HG03025 (cell line): ENCODE measurements at regions not wholly inside any gene's neighbourhood (a gene's known extent, or its start where the extent isn't known, plus 50 kb on each side); places are given as distances from the start of the nearest gene placed in this dataset.

Experiments
- ATAC-seq: cut with Tn5 transposase; IDR thresholded peaks from one replicate; pipeline ENCODE4 v1.9.1; 2021; ENCODE audit warnings: mild to moderate bottlenecking, moderate library complexity; ENCODE audit not compliant: unreplicated experiment, low FRiP score

- ATAC-seq: no peak
Measured at GRCh38 chr3:83302091-83302490, 1540.6 kb upstream of the GBE1 start.

- ATAC-seq: no peak
Measured at GRCh38 chr3:83317605-83318004, 1556.2 kb upstream of the GBE1 start.

GRCh38 chr3:83320726-83321125 lies 1559.3 kb upstream of the GBE1 start:
- no peak for ATAC-seq

- ATAC-seq: no peak
Measured at GRCh38 chr3:83321457-83321856, 1560.0 kb upstream of the GBE1 start.

- ATAC-seq: no peak
Measured at GRCh38 chr3:83321891-83322290, 1560.4 kb upstream of the GBE1 start.

GRCh38 chr3:83354205-83354604 lies 1592.8 kb upstream of the GBE1 start:
- no peak for ATAC-seq

GRCh38 chr3:83393276-83393675 lies 1565.5 kb upstream of the CADM2 start:
- no peak for ATAC-seq

GRCh38 chr3:83403927-83404326 lies 1554.9 kb upstream of the CADM2 start:
- ATAC-seq: no peak

- ATAC-seq: no peak
Measured at GRCh38 chr3:83426300-83426699, 1532.5 kb upstream of the CADM2 start.

GRCh38 chr3:83434880-83435587 lies 1523.8 kb upstream of the CADM2 start:
- no peak for ATAC-seq

GRCh38 chr3:83438188-83438587 lies 1520.6 kb upstream of the CADM2 start:
- no peak for ATAC-seq

- no peak for ATAC-seq
Measured at GRCh38 chr3:83453056-83453455, 1505.7 kb upstream of the CADM2 start.

- ATAC-seq: no peak
Measured at GRCh38 chr3:83454353-83454752, 1504.4 kb upstream of the CADM2 start.

GRCh38 chr3:83457551-83457950 lies 1501.2 kb upstream of the CADM2 start:
- no peak for ATAC-seq

- ATAC-seq: no peak
Measured at GRCh38 chr3:83460052-83460451, 1498.7 kb upstream of the CADM2 start.

- no peak for ATAC-seq
Measured at GRCh38 chr3:83461411-83461810, 1497.4 kb upstream of the CADM2 start.

GRCh38 chr3:83477563-83477962 lies 1481.2 kb upstream of the CADM2 start:
- ATAC-seq: no peak

GRCh38 chr3:83482402-83483070 lies 1476.3 kb upstream of the CADM2 start:
- no peak for ATAC-seq

GRCh38 chr3:83496462-83496861 lies 1462.3 kb upstream of the CADM2 start:
- no peak for ATAC-seq

- no peak for ATAC-seq
Measured at GRCh38 chr3:83498361-83499016, 1460.3 kb upstream of the CADM2 start.

- ATAC-seq: no peak
Measured at GRCh38 chr3:83500422-83500821, 1458.4 kb upstream of the CADM2 start.

- no peak for ATAC-seq
Measured at GRCh38 chr3:83500931-83501330, 1457.9 kb upstream of the CADM2 start.
